ENCODE measurements at regions not wholly inside any gene's neighbourhood (a gene's known extent, or its start where the extent isn't known, plus 50 kb on each side); places are given as distances from the start of the nearest gene placed in this dataset.
"Not testable (repeated sequence)": the region's sequence is repeated elsewhere in the genome, so short reads cannot be mapped to it uniquely, and the experiment has no call there.

GRCh38 chr5:60437308-60437707 is 262.7 kb downstream of the DEPDC1B start:
- DNase-seq: no peak

- no peak for DNase-seq
Observed at GRCh38 chr5:60436518-60436917, 263.4 kb downstream of the DEPDC1B start.

DNA sequence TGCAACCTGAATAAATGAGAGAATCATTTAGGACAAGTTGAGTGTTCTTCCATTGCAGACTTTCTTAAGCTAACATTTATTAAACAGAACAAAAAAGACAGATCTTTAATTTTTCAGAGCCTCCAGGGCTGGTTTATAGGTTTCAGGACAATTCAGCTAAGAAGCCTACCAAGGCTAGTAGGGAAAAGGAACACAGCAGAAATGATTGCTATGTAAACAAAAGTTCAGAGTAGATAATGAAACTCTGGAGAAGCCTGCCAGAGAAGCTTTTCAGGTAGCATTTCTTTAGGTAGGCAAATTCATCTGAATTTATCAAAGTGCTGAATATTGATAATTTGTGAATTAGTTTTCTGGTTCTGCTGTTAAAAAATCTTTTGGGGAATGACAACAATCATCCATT is 264.2 kb downstream of the DEPDC1B start:
- no peak for DNase-seq

GRCh38 chr5:60426189-60426588 is 273.8 kb downstream of the DEPDC1B start:
- not testable (repeated sequence) for DNase-seq

- DNase-seq: not testable (repeated sequence)
Observed at GRCh38 chr5:60420773-60421172, 279.2 kb downstream of the DEPDC1B start.

DNA sequence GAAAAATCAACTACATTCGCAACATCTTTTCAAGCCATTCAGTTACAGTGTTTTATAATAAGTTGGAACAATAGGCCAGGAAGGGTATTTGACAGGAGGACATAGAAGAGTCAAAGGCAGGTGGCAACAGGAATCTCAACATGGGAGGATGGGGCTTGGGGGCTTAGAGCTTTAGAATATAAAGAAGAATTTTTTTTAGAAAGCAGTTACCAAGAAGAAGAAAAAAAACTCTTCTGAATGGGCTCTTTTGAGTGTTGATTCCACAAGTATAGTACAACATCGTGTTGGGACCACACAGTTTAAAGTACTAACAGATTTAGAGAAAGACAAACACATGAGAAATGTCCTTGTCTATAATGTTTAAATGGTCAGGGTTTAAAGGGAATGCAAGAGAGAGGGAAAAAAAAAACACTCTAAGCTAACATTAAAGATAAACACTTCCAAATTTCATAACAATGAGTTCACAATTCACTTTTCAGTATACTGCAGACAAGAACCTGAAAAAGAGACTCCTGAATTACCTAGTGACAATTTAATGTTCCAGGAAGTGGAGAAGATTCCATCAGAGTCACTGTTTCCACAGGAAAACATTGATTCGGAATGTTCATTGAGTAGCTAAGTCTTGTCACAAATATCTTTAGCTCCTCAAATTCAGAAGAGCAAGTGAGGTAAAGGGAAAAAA is 282.3 kb downstream of the DEPDC1B start:
- DNase-seq: no peak

GRCh38 chr5:60415443-60415842 is 284.5 kb downstream of the DEPDC1B start:
- DNase-seq: no peak

DNA sequence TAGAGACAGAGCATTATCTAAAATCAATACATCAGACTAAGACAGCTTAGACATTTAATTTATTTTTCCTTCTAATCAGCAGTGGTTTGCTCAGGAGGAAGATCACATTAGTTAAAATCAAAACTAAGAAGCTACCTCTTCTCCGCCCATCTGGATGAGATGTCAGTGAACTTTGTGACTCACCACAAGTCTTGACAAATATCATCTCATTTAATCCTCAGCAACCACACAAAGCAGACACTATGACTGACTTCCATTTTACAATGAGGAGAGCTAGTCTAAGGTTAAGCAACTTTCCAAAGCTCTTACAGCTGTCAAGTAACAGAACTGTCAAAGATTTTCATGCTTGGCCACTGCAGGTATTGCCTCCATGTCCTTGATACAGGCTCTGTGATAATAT is 289.5 kb downstream of the DEPDC1B start:
- no peak for DNase-seq

- DNase-seq: no peak
Observed at GRCh38 chr5:60404171-60404570, 295.8 kb downstream of the DEPDC1B start.

GRCh38 chr5:60403343-60404006 is 296.5 kb downstream of the DEPDC1B start:
- no peak for DNase-seq

DNA sequence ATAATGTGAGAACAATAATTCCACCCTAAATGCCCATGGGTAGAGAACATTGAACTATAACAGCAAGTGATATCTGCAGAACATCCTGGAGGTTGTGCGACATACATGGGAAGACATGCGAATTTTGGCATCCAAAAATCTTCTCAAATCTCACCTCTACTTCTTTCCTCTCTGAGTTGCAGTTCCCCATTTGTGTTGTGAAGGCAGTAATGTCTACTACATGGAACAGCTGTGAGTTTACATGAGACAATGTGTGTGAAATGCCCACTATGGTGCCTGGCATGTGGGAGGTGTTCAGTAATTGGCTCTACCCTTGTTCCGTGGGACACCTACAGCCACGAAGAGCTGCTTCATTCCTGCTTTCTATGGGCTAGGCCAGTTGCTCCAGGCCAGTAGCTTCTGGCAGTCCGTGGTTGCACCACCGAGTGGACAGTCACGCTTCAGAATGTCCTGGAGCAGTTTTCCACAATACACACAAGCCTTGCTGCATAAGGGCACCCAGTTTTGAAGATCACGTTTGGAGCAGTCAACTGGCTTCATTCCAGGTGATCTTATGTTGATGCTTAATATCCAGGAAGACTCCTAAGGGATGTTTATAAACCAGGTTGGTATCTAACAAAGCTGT is 297.7 kb downstream of the DEPDC1B start:
- no peak for DNase-seq

GRCh38 chr5:60401526-60401925 is 298.4 kb downstream of the DEPDC1B start:
- no peak for DNase-seq

DNA sequence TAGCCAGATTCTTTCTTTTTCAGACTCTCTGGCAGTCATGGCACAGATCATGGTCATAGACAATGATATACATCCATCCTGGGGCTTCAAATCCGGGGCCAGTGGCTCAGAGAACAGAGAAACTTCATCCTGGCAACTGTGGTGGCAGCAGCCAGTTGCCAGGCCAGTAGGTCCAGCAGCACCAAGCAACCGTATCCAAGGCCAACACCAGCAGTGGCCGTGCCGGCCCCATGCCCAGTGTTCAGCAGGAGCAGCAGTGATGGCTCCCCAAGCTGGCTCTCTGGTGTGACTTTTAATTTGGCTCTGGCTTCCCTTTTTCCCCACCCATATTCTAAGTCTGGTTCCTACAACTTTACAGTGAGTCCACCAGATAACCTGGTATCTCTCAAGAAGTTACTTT is 300.5 kb downstream of the DEPDC1B start:
- no peak for DNase-seq

- no peak for DNase-seq
Observed at GRCh38 chr5:60395712-60396329, 304.1 kb downstream of the DEPDC1B start.

GRCh38 chr5:60387051-60387440 is 312.9 kb downstream of the DEPDC1B start:
- peak; percentile 28 for DNase-seq

- DNase-seq: no peak
Observed at GRCh38 chr5:60386436-60387050, 313.4 kb downstream of the DEPDC1B start.

GRCh38 chr5:60382716-60383115 is 317.2 kb downstream of the DEPDC1B start:
- DNase-seq: no peak

GRCh38 chr5:60379907-60380306 is 320.1 kb downstream of the DEPDC1B start:
- DNase-seq: no peak

DNA sequence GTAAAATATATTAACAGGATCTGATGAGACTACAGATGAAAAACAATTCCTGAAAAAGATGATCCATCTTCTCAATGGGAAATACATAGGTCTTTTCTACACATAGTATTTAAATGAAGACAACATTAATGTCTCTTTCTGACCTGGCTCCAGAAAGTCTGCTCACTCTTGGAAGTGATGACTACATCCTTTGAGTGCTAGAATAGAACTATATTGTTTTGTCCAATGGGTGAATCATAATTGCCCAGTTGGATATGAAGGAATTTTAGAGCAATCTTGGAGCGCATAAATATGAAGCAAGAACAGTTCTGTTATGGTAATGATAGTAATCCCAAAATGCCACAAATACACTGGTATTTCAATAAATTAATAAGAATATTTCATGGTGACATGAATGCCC is 322.1 kb downstream of the DEPDC1B start:
- no peak for DNase-seq

DNA sequence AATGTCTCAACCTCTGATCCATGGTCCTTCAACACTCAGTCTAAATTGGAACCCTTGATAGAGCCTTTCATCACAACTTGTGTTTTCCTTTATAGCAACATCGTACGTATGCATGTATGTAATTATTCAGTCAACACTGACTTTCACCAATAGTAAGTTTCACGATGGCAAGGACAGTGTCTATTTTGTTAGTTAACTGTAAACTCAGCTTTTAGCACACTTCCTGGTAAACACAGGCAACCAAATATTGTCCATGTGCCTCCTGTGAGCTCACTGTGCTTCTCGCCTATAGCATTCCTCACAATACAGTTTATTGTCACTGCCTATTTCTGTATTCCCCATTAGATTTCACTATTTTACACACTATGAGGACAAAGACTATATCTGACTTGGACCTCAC is 323.1 kb downstream of the DEPDC1B start:
- DNase-seq: no peak

DNA sequence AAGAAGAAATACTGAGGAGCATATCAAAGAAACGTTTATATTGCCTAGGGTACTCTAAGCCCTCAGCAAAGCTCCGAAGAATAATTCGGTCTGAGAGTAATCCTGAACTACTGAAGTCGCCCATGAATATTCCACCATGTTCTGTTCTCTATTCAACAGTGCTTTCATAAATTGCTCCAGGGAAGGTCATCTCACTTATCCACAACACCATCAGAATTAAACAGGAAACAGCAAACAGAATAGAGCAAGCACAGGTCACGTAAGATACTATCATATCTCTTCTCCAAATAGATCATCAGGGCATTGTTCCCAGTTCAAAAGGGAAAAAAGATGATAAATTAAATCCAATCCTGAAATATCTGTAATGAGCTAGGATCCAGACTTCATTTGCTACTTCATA is 325.6 kb downstream of the DEPDC1B start:
- no peak for DNase-seq

DNA sequence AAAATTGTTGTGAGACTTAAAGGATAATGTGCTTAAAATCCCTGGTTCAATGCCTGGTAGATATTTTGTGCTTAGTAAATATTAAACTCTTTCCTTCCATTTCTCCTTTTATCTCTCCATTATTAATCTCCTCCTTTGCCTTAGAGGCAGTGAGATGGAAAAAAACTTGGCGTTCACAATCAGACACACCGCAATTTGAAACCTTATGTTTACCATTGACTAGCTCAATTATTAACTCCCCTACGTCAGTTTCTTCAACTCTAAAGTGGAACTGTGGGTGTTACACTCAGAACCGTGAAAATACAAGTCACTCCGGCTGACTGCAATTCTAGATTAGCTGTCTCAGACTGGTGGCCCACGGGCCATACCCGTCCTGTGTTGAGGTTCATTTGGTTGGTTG is 327.2 kb downstream of the DEPDC1B start:
- DNase-seq: no peak

- no peak for DNase-seq
Observed at GRCh38 chr5:60371065-60371464, 328.9 kb downstream of the DEPDC1B start.

DNA sequence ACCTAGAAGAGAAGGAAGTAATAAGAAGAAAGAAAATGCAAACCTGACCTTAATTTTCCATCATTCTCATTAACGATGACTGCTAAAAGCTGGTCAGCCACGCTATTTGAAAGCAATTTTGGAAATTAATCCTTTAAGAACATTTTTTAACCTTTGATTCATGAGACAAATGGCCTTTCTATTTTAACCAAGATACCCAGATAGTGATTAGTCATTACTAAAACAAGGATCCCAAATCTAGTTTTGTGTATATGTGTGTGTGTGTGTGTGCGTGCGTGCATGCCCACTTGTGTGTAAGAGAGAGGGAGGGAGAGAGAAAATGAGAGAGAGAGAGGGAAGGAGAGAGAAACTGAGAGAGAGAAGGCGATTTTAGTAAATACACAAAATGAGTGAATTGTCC is 329.5 kb downstream of the DEPDC1B start:
- DNase-seq: no peak
